Activated CD8-positive, alpha-beta memory T cell treated with anti-CD3 and anti-CD28 coated beads, Interleukin-2, amount 50 U/mL, for 48 hours (primary cell): ENCODE measurements at regions not wholly inside any gene's neighbourhood (a gene's known extent, or its start where the extent isn't known, plus 50 kb on each side); places are given as distances from the start of the nearest gene placed in this dataset.

ENCODE experiments used
- DNase-seq: peaks from one replicate; pipeline ENCODE4 v3.0.0-alpha.2; 2020

- no peak for DNase-seq
Observed at GRCh38 chr20:51265361-51265760, 242.5 kb upstream of the KCNG1 start.

GRCh38 chr20:51262240-51262639 lies 239.3 kb upstream of the KCNG1 start:
- DNase-seq: no peak

- DNase-seq: no peak
Observed at GRCh38 chr20:51259455-51259854, 236.5 kb upstream of the KCNG1 start.

GRCh38 chr20:51258582-51259165 lies 235.8 kb upstream of the KCNG1 start:
- DNase-seq: no peak

GRCh38 chr20:51255417-51255816 lies 232.5 kb upstream of the KCNG1 start:
- no peak for DNase-seq

GRCh38 chr20:51253280-51253679 lies 230.4 kb upstream of the KCNG1 start:
- no peak for DNase-seq

GRCh38 chr20:51249781-51250180 lies 226.9 kb upstream of the KCNG1 start:
- DNase-seq: no peak

- no peak for DNase-seq
Observed at GRCh38 chr20:51249215-51249614, 226.3 kb upstream of the KCNG1 start.

- no peak for DNase-seq
Observed at GRCh38 chr20:51244466-51244865, 221.6 kb upstream of the KCNG1 start.

- no peak for DNase-seq
Observed at GRCh38 chr20:51238675-51239305, 215.9 kb upstream of the KCNG1 start.

- DNase-seq: no peak
Observed at GRCh38 chr20:51237791-51238190, 214.9 kb upstream of the KCNG1 start.

GRCh38 chr20:51237278-51237677 lies 214.4 kb upstream of the KCNG1 start:
- no peak for DNase-seq

GRCh38 chr20:51236421-51236820 lies 213.5 kb upstream of the KCNG1 start:
- no peak for DNase-seq

GRCh38 chr20:51233345-51233744 lies 210.4 kb upstream of the KCNG1 start:
- DNase-seq: no peak

- no peak for DNase-seq
Observed at GRCh38 chr20:51230727-51231126, 207.8 kb upstream of the KCNG1 start.

GRCh38 chr20:51228763-51229162 lies 205.9 kb upstream of the KCNG1 start:
- no peak for DNase-seq

- no peak for DNase-seq
Observed at GRCh38 chr20:51227744-51228143, 204.8 kb upstream of the KCNG1 start.

GRCh38 chr20:51223183-51223720 lies 200.3 kb upstream of the KCNG1 start:
- DNase-seq: no peak

GRCh38 chr20:51221791-51222408 lies 199.0 kb upstream of the KCNG1 start:
- no peak for DNase-seq

- no peak for DNase-seq
Observed at GRCh38 chr20:51221103-51221502, 198.2 kb upstream of the KCNG1 start.

- peak; percentile 90 for DNase-seq
Observed at GRCh38 chr20:51220293-51220706, 197.4 kb upstream of the KCNG1 start.

GRCh38 chr20:51219544-51219943 lies 196.6 kb upstream of the KCNG1 start:
- DNase-seq: no peak

- no peak for DNase-seq
Observed at GRCh38 chr20:51218603-51219002, 195.7 kb upstream of the KCNG1 start.

- no peak for DNase-seq
Observed at GRCh38 chr20:51217347-51218045, 194.6 kb upstream of the KCNG1 start.
